WTC11 (cell line): ENCODE measurements at regions not wholly inside any gene's neighbourhood (a gene's known extent, or its start where the extent isn't known, plus 50 kb on each side); places are given as distances from the start of the nearest gene placed in this dataset.

Experiments used
- ATF2 ChIP-seq: sonication (generic); formaldehyde crosslinking; IDR thresholded peaks from 2 replicates; pipeline ENCODE4 v1.8.1; 2022; ENCODE audit warnings: low read depth, missing genetic modification reagents, borderline replicate concordance
- CTCF ChIP-seq: fragments of 200-600 bp; IDR thresholded peaks from 2 replicates; pipeline ENCODE4 v1.8.0; 2022; ENCODE audit warnings: antibody characterized with exemption

GRCh38 chr6:88472851-88473525, 306.8 kb upstream of the CNR1 start:
- no peak for TF ChIP-seq CTCF
- TF ChIP-seq ATF2 = no peak
